ENCODE measurements at regions not wholly inside any gene's neighbourhood (a gene's known extent, or its start where the extent isn't known, plus 50 kb on each side); places are given as distances from the start of the nearest gene placed in this dataset.

DNA sequence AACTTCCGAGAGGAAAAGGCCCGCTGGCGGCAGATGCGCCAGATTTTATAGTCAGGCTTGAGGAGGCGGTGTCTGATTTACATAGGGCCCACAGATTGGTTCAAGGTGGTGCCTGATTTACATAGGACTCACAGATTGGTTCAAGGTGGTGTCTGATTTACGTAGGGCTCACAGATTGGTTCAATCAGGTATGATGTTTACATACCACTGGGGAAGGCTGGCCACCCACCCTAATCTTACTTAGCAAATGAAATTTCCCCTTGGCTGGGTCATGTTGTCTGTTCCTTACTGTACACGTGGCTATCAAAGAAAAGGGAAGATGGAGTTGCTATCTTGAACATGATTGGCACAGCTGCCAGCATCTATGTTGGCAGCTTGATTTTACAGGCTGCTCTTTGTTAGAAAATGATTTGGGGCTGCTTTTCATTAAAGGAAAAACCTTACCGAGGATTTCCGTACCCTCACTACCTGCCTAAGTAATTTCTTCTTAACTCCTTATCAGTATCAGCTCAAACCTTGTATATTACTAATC is 96.3 kb downstream of the SETD4 start:
- Mint-ChIP-seq H3K9me3 (ENCODE audit: low read depth) (no peaks in the 10 kb centered on the region), H3K27ac (ENCODE audit: unreplicated experiment) (no peak overlapping the region), H3K36me3 (ENCODE audit: low read depth) (no peaks in the 10 kb centered on the region), H3K27me3 (ENCODE audit: low read depth) (peaks cover 22% of the 10 kb centered on the region), H3K4me3 (ENCODE audit: unreplicated experiment) (no peak overlapping the region), H3K4me1 (ENCODE audit: low read depth) (no peaks in the 10 kb centered on the region)
- TF ChIP-seq, protein P1, sequence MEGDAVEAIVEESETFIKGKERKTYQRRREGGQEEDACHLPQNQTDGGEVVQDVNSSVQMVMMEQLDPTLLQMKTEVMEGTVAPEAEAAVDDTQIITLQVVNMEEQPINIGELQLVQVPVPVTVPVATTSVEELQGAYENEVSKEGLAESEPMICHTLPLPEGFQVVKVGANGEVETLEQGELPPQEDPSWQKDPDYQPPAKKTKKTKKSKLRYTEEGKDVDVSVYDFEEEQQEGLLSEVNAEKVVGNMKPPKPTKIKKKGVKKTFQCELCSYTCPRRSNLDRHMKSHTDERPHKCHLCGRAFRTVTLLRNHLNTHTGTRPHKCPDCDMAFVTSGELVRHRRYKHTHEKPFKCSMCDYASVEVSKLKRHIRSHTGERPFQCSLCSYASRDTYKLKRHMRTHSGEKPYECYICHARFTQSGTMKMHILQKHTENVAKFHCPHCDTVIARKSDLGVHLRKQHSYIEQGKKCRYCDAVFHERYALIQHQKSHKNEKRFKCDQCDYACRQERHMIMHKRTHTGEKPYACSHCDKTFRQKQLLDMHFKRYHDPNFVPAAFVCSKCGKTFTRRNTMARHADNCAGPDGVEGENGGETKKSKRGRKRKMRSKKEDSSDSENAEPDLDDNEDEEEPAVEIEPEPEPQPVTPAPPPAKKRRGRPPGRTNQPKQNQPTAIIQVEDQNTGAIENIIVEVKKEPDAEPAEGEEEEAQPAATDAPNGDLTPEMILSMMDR (IDR thresholded peaks at IDR 0.05): no peak
- DNase-seq (ENCODE audit: low spot score): no peak

DNA sequence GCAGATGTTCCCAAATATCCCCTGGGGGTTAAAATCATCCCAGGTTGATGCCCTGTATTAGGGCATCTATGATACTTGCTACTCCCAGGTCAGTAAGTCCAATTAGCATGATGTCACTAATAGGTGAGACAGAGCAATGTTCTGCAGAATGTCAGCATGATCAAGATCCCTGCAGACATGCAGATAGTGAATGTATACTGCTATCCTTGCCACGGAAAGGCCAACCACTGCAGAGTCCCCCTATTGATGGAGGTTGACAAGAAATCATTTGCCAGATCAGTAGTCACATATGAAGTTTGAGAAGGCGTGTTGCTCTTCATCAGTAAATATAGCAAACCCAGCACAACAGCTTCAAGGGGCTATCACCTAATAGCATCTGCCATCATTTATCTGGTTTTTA is 97.4 kb downstream of the SETD4 start:
- Mint-ChIP-seq H3K4me3 (ENCODE audit: unreplicated experiment) (no peak overlapping the region), H3K27ac (ENCODE audit: unreplicated experiment) (no peak overlapping the region), H3K4me1 (ENCODE audit: low read depth) (no peaks in the 10 kb centered on the region), H3K36me3 (ENCODE audit: low read depth) (no peaks in the 10 kb centered on the region), H3K9me3 (ENCODE audit: low read depth) (no peaks in the 10 kb centered on the region), H3K27me3 (ENCODE audit: low read depth) (peaks cover 22% of the 10 kb centered on the region)
- TF ChIP-seq, protein P1 (IDR thresholded peaks at IDR 0.05): no peak
- DNase-seq (ENCODE audit: low spot score): no peak

DNA sequence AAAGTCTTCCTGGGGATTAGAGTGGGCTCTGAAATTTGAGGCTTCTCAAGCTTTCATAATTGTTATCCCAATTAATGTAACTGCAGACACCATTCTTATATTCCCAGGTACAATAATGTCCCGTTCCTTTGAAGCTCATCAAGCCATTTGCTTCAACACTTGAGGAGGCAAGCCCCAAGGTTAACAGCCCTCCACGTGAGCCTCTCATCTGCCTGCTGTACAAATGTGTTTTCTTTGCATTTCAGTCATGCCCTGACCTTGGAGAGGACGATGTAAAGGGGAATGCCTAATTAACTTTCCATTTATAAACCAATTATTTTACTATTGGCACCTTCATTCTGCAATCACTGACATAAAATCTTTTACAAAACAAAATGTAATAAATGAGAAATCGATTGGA is 106.3 kb downstream of the SETD4 start:
- TF ChIP-seq, protein P1 (IDR thresholded peaks at IDR 0.05): no peak
- Mint-ChIP-seq H3K4me1 (ENCODE audit: low read depth) (no peaks in the 10 kb centered on the region), H3K27me3 (ENCODE audit: low read depth) (peaks cover 9% of the 10 kb centered on the region), H3K4me3 (ENCODE audit: unreplicated experiment) (no peak overlapping the region), H3K36me3 (ENCODE audit: low read depth) (peaks cover 4% of the 10 kb centered on the region), H3K9me3 (ENCODE audit: low read depth) (peaks cover 6% of the 10 kb centered on the region), H3K27ac (ENCODE audit: unreplicated experiment) (no peak overlapping the region)
- DNase-seq (ENCODE audit: low spot score): no peak

DNA sequence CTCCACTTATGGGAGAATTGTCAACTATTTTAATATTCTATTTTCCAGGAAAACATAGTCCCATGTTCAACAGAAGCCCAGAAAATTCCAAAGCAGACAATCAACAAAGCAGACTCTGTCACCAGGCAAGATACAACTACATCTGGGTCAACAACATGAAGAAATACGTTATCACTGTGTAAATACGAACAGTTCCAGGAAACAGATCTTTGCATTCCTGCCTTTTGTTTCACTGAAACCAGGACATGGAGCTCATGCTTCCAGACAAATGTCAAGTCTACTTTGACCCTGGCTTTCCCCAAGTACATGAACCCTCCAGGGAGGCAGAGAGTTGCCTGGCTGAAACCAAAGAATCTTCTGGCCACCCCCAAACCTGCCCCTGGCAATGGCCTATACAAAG is 106.7 kb downstream of the SETD4 start:
- H3K9me3 Mint-ChIP-seq (ENCODE audit: low read depth): peaks cover 6% of the 10 kb centered on the region
- H3K27ac Mint-ChIP-seq (ENCODE audit: unreplicated experiment): no peak overlapping the region
- H3K27me3 Mint-ChIP-seq (ENCODE audit: low read depth): peaks cover 9% of the 10 kb centered on the region
- H3K4me1 Mint-ChIP-seq (ENCODE audit: low read depth): no peaks in the 10 kb centered on the region
- TF ChIP-seq, protein P1 (IDR thresholded peaks at IDR 0.05): no peak
- DNase-seq (ENCODE audit: low spot score): no peak
- peaks cover 4% of the 10 kb centered on the region for H3K36me3 Mint-ChIP-seq (ENCODE audit: low read depth)
- no peak overlapping the region for H3K4me3 Mint-ChIP-seq (ENCODE audit: unreplicated experiment)

DNA sequence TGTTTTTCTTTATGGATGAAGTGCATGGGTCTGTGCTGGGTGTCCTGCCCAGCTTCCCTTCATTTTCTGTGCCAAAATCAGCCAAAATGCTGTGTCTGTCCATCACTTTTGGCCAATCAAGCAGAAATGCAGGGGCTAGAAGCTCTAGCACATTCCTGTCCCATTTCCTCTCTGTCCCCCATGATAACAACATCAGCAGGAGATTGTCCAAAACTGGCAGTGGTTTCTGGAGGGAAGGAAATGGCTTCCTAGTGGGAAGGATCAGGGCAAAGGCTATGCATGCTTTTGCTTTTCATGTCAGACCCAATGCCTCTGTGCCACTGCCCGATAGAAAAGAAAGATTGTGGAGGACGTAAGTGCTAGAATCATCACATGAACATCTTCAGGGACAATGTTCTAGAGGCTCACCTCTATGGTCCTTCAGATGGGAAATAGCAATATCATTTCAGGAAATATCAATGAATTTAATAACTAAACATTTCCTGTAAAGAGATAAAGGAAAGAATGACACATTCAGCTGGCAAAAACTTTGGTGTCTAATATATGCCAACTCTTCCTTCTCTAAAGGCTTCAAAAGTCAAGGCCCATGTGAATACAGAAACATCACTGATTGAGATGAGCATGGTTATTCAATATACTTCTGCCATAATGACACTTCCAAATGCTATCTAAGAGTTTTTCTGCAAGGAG is 107.5 kb downstream of the SETD4 start:
- no peak overlapping the region for H3K4me3 Mint-ChIP-seq (ENCODE audit: unreplicated experiment)
- no peak overlapping the region for H3K27ac Mint-ChIP-seq (ENCODE audit: unreplicated experiment)
- DNase-seq (ENCODE audit: low spot score): no peak
- peaks cover 4% of the 10 kb centered on the region for H3K36me3 Mint-ChIP-seq (ENCODE audit: low read depth)
- peaks cover 6% of the 10 kb centered on the region for H3K9me3 Mint-ChIP-seq (ENCODE audit: low read depth)
- no peaks in the 10 kb centered on the region for H3K4me1 Mint-ChIP-seq (ENCODE audit: low read depth)
- H3K27me3 Mint-ChIP-seq (ENCODE audit: low read depth): peaks cover 9% of the 10 kb centered on the region
- TF ChIP-seq, protein P1 (IDR thresholded peaks at IDR 0.05): no peak
